ENCODE measurements at regions not wholly inside any gene's neighbourhood (a gene's known extent, or its start where the extent isn't known, plus 50 kb on each side); places are given as distances from the start of the nearest gene placed in this dataset.

DNA sequence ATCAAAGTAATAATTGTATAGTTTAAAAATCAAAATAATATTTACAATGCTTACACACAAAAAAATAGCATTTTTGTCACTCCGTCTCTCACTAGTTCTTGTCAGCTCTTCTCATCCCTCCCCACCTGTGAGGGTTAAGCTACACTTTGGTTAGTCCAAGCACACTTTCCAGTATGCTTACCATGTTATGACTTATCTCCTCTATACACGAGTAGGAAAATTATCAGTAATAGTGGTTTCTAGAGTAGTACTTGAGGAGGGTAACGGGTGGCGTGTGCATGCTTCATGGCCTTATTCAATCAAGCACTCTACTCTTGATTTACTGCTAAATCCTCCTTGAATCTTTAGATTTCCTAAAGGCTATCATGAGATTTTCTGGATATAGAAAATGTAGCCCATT is 443.7 kb downstream of the UTRN start:
- TF ChIP-seq, protein P1, sequence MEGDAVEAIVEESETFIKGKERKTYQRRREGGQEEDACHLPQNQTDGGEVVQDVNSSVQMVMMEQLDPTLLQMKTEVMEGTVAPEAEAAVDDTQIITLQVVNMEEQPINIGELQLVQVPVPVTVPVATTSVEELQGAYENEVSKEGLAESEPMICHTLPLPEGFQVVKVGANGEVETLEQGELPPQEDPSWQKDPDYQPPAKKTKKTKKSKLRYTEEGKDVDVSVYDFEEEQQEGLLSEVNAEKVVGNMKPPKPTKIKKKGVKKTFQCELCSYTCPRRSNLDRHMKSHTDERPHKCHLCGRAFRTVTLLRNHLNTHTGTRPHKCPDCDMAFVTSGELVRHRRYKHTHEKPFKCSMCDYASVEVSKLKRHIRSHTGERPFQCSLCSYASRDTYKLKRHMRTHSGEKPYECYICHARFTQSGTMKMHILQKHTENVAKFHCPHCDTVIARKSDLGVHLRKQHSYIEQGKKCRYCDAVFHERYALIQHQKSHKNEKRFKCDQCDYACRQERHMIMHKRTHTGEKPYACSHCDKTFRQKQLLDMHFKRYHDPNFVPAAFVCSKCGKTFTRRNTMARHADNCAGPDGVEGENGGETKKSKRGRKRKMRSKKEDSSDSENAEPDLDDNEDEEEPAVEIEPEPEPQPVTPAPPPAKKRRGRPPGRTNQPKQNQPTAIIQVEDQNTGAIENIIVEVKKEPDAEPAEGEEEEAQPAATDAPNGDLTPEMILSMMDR (IDR thresholded peaks at IDR 0.05): no peak
- no peak for TF ChIP-seq ZFX (IDR thresholded peaks at IDR 0.05; ENCODE audit: borderline replicate concordance)

Data from 22Rv1 (cell line).